Prostate gland (tissue), 2 donors: ENCODE measurements at regions not wholly inside any gene's neighbourhood (a gene's known extent, or its start where the extent isn't known, plus 50 kb on each side); places are given as distances from the start of the nearest gene placed in this dataset.

Experiments used
- CTCF ChIP-seq, 4 experiments: fragments of 200-600 bp in 2 of 4; fragments of 450-650 bp in 2 of 4; sonication (generic) in 2 of 4; IDR thresholded peaks; 1 replicate in 3 of 4; 2 replicates in 1 of 4; pipeline ENCODE4 v1.5.1; 2016 to 2019; ENCODE audit warnings: antibody characterized with exemption in 4 of 4, mild to moderate bottlenecking in 2 of 4, moderate library complexity in 2 of 4
- POLR2A ChIP-seq: fragments of 450-650 bp; IDR thresholded peaks from one replicate; pipeline ENCODE4 v1.6.1; 2016; ENCODE audit warnings: antibody characterized with exemption, mild to moderate bottlenecking

- TF ChIP-seq CTCF (IDR thresholded peaks at IDR 0.05): no peak
- no peak for TF ChIP-seq POLR2A
Measured at GRCh38 chr4:71980976-71981375, 50.8 kb upstream of the NPFFR2 start.
